SW480 (cell line): ENCODE measurements at regions not wholly inside any gene's neighbourhood (a gene's known extent, or its start where the extent isn't known, plus 50 kb on each side); places are given as distances from the start of the nearest gene placed in this dataset.
"Not testable (repeated sequence)": the region's sequence is repeated elsewhere in the genome, so short reads cannot be mapped to it uniquely, and the experiment has no call there.

Experiments used
- DNase-seq: peaks from one replicate; pipeline ENCODE4 v3.0.0-alpha.2; 2016; ENCODE audit warnings: low spot score

GRCh38 chr9:102728946-102729345, 266.2 kb upstream of the CYLC2 start:
- no peak for DNase-seq

DNA sequence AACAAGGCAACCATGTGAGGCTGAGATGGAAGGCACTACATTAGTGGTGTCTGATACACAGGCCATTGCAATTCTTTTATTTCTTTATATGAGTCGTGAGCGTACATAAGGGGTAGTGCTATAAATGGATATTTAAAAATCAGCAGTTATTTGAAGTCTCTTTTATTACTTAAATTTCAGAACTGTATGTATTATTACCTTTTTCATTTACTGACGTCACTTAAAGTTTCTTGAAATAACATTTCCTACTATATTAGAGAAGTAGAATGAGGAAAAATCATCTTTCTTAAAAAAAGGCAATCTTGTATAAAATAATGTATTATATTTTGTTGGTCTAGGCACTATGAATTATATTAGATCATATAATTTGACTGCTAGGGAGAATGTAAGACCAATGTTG, 280.9 kb upstream of the CYLC2 start:
- no peak for DNase-seq

DNA sequence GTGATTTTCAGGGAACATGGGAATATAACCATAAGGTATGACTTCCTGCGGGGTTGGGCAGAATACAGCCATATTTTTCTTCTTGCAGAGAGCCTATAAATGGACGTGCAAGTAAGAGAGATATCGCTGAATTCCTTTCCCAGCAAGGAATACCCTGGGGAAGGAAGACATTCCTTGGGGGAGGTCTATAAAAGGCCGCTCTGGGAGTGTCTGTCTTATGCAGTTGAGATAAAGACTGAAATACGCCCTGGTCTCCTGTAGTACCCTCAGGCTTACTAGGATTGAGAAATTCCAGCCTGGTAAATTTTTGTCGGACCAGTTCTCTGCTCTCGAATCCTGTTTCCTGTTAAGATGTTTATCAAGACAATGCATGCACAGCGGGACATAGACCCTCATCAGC, 282.2 kb upstream of the CYLC2 start:
- not testable (repeated sequence) for DNase-seq

DNA sequence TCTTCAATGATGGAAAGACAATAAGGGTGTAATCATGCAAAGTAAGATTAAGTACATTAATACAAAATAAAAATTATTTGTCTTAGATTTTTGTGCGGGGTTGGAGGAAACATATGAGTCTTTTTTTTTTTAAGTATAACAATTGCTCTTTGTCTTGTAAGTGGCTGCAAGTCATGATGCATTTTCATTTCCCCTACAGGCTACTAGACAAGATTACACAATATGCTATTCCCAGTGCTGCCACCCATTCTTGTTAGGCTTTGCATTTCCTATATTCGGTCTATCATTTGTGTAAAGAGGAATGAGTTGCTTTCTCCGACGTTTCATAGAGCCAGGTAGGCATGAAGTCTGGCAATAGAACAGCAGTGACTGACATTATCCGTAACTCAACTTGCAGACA, 294.2 kb upstream of the CYLC2 start:
- peak; percentile 10 for DNase-seq

- DNase-seq, result no peak
Observed at GRCh38 chr9:102669220-102669619, 325.9 kb upstream of the CYLC2 start.

- no peak for DNase-seq
Observed at GRCh38 chr9:102652471-102652870, 342.7 kb upstream of the CYLC2 start.

GRCh38 chr9:102650896-102651295, 344.2 kb upstream of the CYLC2 start:
- DNase-seq, result no peak

DNA sequence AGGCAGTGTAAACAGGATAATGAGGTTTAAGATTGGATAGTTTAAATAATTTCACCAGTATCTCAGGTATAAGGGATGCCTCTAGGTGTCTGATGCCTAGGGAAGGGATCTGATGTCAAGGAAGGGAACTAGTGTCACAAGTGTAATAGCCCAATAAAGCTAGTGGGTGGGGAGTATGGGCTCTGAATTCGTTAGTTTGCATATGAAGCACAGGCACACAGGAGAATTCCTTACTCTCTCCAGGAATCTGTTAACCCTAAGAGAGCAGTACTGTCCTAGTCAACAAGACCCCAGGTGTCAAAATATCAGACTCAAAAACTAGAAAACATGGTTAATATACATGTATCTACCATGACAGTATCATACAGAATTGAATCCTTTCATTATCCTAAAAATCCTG, 352.5 kb upstream of the CYLC2 start:
- no peak for DNase-seq

DNA sequence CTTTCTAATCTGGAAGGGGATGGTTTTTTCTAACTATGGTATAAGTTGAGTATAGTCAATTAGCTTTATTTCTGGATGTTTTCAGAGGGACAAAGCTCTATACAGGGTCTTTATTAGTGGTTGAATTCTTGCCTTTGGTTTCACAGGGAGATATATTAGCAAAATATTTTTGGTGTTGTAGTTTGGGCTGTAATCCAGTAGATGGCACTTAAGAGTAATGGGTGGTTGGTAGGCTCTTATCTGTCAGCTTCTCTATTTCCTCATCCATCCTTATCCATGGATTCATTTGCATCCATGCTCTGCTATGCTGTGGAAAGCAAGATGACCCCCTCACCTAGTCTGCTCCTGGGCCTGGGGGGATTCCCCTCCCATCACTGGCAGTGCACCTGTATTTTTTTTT, 363.6 kb upstream of the CYLC2 start:
- peak; percentile 4 for DNase-seq

DNA sequence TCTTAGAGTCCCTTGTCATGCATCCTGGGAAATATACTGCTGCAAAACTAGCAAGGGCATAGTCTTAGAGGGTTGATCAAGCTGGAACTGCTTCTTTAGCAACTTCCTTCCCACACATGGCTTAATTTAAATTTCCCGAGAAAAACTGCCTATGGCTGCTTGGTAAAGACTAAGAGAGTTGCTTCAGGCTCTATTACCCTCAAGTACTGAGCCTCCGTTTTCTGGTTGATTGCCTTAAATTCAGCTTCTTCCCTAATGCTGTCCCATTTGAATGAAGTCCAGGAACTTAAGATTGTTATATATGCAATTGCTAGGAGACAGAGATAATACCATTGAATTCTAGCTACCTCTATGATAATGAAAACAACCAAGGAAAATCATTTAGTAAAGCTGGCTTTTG, 385.7 kb upstream of the CYLC2 start:
- no peak for DNase-seq

- DNase-seq, result not testable (repeated sequence)
Observed at GRCh38 chr9:102603198-102604195, 391.6 kb upstream of the CYLC2 start.

DNA sequence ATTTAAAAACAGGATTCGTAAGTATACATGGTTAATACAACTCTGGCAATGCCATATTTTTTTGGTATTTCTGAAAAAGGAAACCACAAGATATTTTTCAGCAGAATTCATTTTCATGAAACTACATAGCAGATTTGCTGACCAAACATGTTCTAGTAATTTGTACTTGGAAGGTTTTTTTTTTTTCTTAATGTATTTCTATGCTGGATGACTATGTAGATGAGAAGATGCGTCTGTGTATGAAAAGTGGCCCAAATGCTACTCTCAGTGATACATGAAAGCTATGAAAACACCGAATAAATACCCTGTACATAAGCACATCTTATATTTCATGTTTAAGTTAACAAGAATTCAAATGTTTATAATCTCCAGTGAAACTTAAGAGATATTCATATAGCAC, 400.9 kb upstream of the CYLC2 start:
- DNase-seq, result no peak

DNA sequence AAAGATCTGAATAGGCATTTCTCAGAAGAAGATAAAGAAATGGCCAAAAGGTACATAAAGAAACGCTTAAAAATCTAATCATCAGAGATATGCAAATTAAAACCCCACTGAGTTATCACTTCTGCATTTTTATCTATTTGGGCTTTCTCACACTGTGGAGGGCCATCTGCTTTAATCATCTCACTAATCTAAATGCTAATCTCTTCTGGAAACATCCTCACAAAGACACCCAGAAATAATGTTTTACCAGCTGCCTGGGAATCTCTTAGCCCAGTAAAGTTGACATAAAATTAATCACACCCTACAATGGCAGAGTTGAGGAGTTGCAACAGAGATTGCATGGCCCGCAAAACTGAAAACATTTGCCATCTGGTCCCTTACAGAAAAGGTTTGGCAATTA, 407.9 kb upstream of the CYLC2 start:
- DNase-seq, result no peak

GRCh38 chr9:102569436-102569835, 425.7 kb upstream of the CYLC2 start:
- no peak for DNase-seq

DNA sequence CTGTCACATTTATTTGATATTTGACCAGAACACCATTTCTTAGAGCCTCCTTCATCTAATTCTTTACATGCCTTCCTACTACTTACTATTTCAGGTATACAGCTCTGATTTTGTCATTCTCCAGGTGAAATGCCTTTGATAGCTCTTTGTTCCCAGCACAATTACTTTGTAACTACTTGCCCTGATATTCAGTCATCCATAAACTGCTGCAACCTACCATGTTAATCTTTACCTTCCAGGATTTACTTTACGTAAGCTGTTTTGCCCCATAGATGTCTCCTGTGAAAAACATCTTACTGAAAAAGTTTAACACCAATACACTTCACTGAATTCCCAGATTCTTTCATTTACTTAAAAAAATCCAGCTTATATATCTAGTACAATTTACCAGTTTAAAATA, 443.8 kb upstream of the CYLC2 start:
- DNase-seq, result no peak

- DNase-seq, result no peak
Observed at GRCh38 chr9:102550886-102551285, 444.2 kb upstream of the CYLC2 start.

GRCh38 chr9:102550266-102550665, 444.9 kb upstream of the CYLC2 start:
- DNase-seq, result no peak

DNA sequence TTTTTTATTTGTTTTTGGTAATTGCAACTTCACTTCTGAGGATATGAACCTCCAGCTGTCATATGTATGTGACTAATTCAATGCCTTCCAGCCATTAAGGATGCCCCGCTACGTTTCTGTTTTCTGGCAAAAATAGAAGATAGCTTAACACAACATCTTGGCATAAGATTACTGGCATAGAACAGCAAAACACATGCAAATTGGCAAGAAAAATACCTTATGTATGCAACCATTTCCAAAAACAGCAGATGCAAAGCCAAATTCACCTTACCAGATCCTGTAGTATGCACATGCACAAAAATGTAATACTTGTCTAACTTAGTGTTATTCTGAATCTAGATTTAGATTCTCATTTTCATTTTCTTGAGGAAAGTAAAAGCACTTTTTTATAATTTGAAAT, 461.1 kb upstream of the CYLC2 start:
- no peak for DNase-seq

- DNase-seq, result no peak
Observed at GRCh38 chr9:102521097-102521755, 473.9 kb upstream of the CYLC2 start.

- no peak for DNase-seq
Observed at GRCh38 chr9:102519423-102519822, 475.7 kb upstream of the CYLC2 start.

- DNase-seq, result no peak
Observed at GRCh38 chr9:102518324-102518723, 476.8 kb upstream of the CYLC2 start.

DNA sequence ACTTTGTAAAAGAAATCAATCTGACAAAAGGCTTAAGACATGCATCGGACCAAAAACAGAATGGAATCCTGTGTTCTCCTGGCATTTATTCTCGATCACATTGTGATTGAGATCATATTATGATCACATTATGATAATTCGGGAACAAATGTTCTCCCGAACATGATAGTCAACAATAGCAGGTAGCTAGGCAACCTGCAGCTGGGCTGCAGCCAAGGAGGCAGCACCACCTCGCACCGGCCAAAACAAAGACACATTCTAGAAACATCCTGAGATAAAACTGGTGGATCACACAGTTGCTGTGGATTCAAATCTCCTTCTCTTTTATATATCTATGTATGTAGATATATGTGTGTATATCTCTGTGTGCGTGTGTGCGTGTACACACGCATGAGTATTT, 480.6 kb upstream of the CYLC2 start:
- no peak for DNase-seq

GRCh38 chr9:102507044-102507687, 488.0 kb upstream of the CYLC2 start:
- no peak for DNase-seq
